PC-9 (cell line): ENCODE measurements at regions not wholly inside any gene's neighbourhood (a gene's known extent, or its start where the extent isn't known, plus 50 kb on each side); places are given as distances from the start of the nearest gene placed in this dataset.

Experiments used
- BruUV-seq: library from RNA; stranded (reverse); fragments of 400-500 nt; replicated peaks from 2 replicates; lab custom pipeline; 2021; lab: Mats Ljungman, UMichigan
- CTCF ChIA-PET: fragments of 300-600 bp; sonication (Branson Sonifier 250); formaldehyde crosslinking; loops from one replicate; lab custom pipeline; 2022; ENCODE audit warnings: antibody characterized with exemption; lab: Charles Lee
- POLR2A ChIA-PET: fragments of 300-600 bp; sonication (Branson Sonifier 250); formaldehyde crosslinking; loops from one replicate; lab custom pipeline; 2022; ENCODE audit warnings: antibody characterized with exemption; ENCODE audit not compliant: unreplicated experiment; lab: Charles Lee
- DNase-seq, 2 experiments: peaks; one replicate each; pipeline versions ENCODE4 v3.0.0 to v3.0.0-alpha.2; 2015 to 2022; ENCODE audit warnings: mixed read lengths in 1 of 2
- H2AFZ ChIP-seq: fragments of 200-600 bp; sonication (generic); 2 replicates; pipeline ENCODE4 v1.8.1; 2017; ENCODE audit warnings: antibody characterized with exemption
- H3F3A ChIP-seq: fragments of 200-600 bp; sonication (generic); 2 replicates; pipeline ENCODE4 v1.8.1; 2017; ENCODE audit warnings: antibody characterized with exemption, mild to moderate bottlenecking, low read depth; ENCODE audit not compliant: insufficient read depth
- H3K27ac ChIP-seq: fragments of 200-600 bp; sonication (generic); 2 replicates; pipeline ENCODE4 v1.6.1; 2016; ENCODE audit warnings: mixed run types
- H3K27me3 ChIP-seq: fragments of 200-600 bp; sonication (generic); 2 replicates; pipeline ENCODE4 v1.6.1; 2016; ENCODE audit warnings: low read depth, mixed run types; ENCODE audit not compliant: insufficient read depth
- H3K36me3 ChIP-seq: fragments of 200-600 bp; sonication (generic); 2 replicates; pipeline ENCODE4 v1.6.1; 2016; ENCODE audit warnings: low read depth, mixed run types
- H3K4me1 ChIP-seq: fragments of 200-600 bp; sonication (generic); replicated peaks from 2 replicates; pipeline ENCODE4 v1.6.1; 2016; ENCODE audit warnings: mixed run types; ENCODE audit not compliant: insufficient read depth
- H3K4me2 ChIP-seq: fragments of 200-600 bp; sonication (generic); 2 replicates; pipeline ENCODE4 v1.6.1; 2017; ENCODE audit warnings: mixed run types
- H3K4me3 ChIP-seq: fragments of 200-600 bp; sonication (generic); 2 replicates; pipeline ENCODE4 v1.6.1; 2016; ENCODE audit warnings: mixed run types
- H3K79me2 ChIP-seq: fragments of 200-600 bp; sonication (generic); 2 replicates; pipeline ENCODE4 v1.6.1; 2017; ENCODE audit warnings: low read depth, mixed run types
- H3K9me2 ChIP-seq: fragments of 200-600 bp; sonication (generic); 2 replicates; pipeline ENCODE4 v1.8.1; 2017; ENCODE audit warnings: mild to moderate bottlenecking; ENCODE audit not compliant: insufficient read depth
- H3K9me3 ChIP-seq: fragments of 200-600 bp; sonication (generic); 2 replicates; pipeline ENCODE4 v1.8.1; 2016; ENCODE audit warnings: low read depth; ENCODE audit not compliant: insufficient read depth
- H4K20me1 ChIP-seq: fragments of 200-600 bp; sonication (generic); 2 replicates; pipeline ENCODE4 v1.8.1; 2017; ENCODE audit not compliant: insufficient read depth
- CTCF ChIP-seq: fragments of 200-600 bp; sonication (generic); conservative IDR thresholded peaks from 2 replicates; pipeline ENCODE4 v1.6.1; 2017; ENCODE audit warnings: mixed run types, antibody characterized with exemption, mild to moderate bottlenecking, moderate library complexity
- EZH2 ChIP-seq: fragments of 200-600 bp; sonication (generic); IDR thresholded peaks from 2 replicates; pipeline ENCODE4 v1.8.0; 2017; ENCODE audit warnings: antibody characterized with exemption, low read depth
- intact Hi-C: fragments of 100-400 bp; cut with micrococcal nuclease; formaldehyde crosslinking; loops from one replicate; pipeline ENCODE4 v1.10.0; 2022; ENCODE audit not compliant: unreplicated experiment

DNA sequence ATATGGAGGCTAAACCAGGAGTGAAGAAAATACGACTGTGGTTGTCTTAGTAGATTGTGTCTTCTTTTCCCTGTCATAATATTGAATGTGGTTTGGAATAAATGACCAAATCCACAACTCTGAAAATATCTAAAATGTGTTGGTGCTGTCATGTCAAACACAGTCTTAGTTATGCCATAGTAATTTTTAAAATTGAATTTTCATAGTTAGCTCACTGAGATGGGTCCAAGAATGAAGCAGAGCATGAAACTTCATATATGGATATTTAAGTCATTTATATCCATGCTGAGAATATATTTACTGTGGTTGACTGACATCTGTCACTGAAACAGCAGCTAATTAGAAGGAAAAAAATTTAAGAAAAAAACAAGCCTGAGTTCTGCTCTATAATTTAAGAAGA is 260.4 kb upstream of the ATP10B start:
- no TSS peak for BruUV-seq

GRCh38 chr5:161105525-161105924 is 253.5 kb upstream of the ATP10B start:
- ChIA-PET POLR2A (no interaction called here), CTCF (no interaction called here)
- Histone ChIP-seq H3K27ac (no peak overlapping the region), H3K36me3 (no peaks in the 10 kb centered on the region), H3F3A (no peaks in the 10 kb centered on the region), H2AFZ (no peak overlapping the region), H3K27me3 (no peaks in the 10 kb centered on the region), H3K4me1 (no peaks in the 10 kb centered on the region), H3K9me3 (no peaks in the 10 kb centered on the region), H3K4me2 (no peak overlapping the region), H3K9me2 (no peaks in the 10 kb centered on the region), H4K20me1 (no peaks in the 10 kb centered on the region), H3K79me2 (no peaks in the 10 kb centered on the region), H3K4me3 (no peak overlapping the region)
- intact Hi-C loops, result no loop called here
- no peak for DNase-seq
- BruUV-seq, result no TSS peak
- TF ChIP-seq CTCF (no peak), EZH2 (no peak)

More for the DNA sequence above, 260.4 kb upstream of the ATP10B start:
- H3K9me3 ChIP-seq, result no peaks in the 10 kb centered on the region
- ChIA-PET POLR2A (no interaction called here), CTCF (no interaction called here)
- H3K9me2 ChIP-seq, result no peaks in the 10 kb centered on the region
- H3K4me1 ChIP-seq, result no peaks in the 10 kb centered on the region
- no peaks in the 10 kb centered on the region for H3K79me2 ChIP-seq
- no peaks in the 10 kb centered on the region for H3K36me3 ChIP-seq
- H3K4me3 ChIP-seq, result no peak overlapping the region
- H4K20me1 ChIP-seq, result no peaks in the 10 kb centered on the region
- TF ChIP-seq EZH2 (no peak), CTCF (no peak)
- DNase-seq, result no peak
- intact Hi-C loops, result no loop called here
- H3K27ac ChIP-seq, result no peak overlapping the region
- no peaks in the 10 kb centered on the region for H3K27me3 ChIP-seq
- no peaks in the 10 kb centered on the region for H3F3A ChIP-seq
- H3K4me2 ChIP-seq, result no peak overlapping the region
- no peak overlapping the region for H2AFZ ChIP-seq

GRCh38 chr5:161098516-161098915 is 246.5 kb upstream of the ATP10B start:
- H3K27me3 ChIP-seq, result no peaks in the 10 kb centered on the region
- TF ChIP-seq CTCF, result no peak
- no peak for TF ChIP-seq EZH2
- ChIA-PET CTCF (no interaction called here), POLR2A (no interaction called here)
- no peaks in the 10 kb centered on the region for H3K9me2 ChIP-seq
- H3K27ac ChIP-seq, result no peak overlapping the region
- no TSS peak for BruUV-seq
- intact Hi-C loops, result no loop called here
- no peaks in the 10 kb centered on the region for H4K20me1 ChIP-seq
- H3K9me3 ChIP-seq, result no peaks in the 10 kb centered on the region
- no peak overlapping the region for H3K4me2 ChIP-seq
- H3K4me1 ChIP-seq, result no peaks in the 10 kb centered on the region
- no peak overlapping the region for H3K4me3 ChIP-seq
- DNase-seq, result no peak
- no peaks in the 10 kb centered on the region for H3K79me2 ChIP-seq
- no peaks in the 10 kb centered on the region for H3F3A ChIP-seq
- H2AFZ ChIP-seq, result no peak overlapping the region
- no peaks in the 10 kb centered on the region for H3K36me3 ChIP-seq
